ENCODE measurements at regions not wholly inside any gene's neighbourhood (a gene's known extent, or its start where the extent isn't known, plus 50 kb on each side); places are given as distances from the start of the nearest gene placed in this dataset.

- no peak for DNase-seq (ENCODE audit: low spot score)
- no peak for ATAC-seq (ENCODE audit: insufficient number of reproducible peaks, low FRiP score, low read depth)
- Histone ChIP-seq H3K4me3 (no peak overlapping the region), H3K36me3 (no peaks in the 10 kb centered on the region), H3K27me3 (replicated peaks; ENCODE audit: insufficient read depth) (no peaks in the 10 kb centered on the region), H3K4me1 (ENCODE audit: control insufficient read depth in 1 of 2, low read depth in 2 of 2) (no peaks in the 10 kb centered on the region), H3K27ac (no peak overlapping the region), H3K9me3 (no peaks in the 10 kb centered on the region)
- no peak for TF ChIP-seq CTCF (IDR thresholded peaks at IDR 0.05)
Observed at GRCh38 chr5:3186156-3186555, 409.5 kb upstream of the IRX1 start.

DNA sequence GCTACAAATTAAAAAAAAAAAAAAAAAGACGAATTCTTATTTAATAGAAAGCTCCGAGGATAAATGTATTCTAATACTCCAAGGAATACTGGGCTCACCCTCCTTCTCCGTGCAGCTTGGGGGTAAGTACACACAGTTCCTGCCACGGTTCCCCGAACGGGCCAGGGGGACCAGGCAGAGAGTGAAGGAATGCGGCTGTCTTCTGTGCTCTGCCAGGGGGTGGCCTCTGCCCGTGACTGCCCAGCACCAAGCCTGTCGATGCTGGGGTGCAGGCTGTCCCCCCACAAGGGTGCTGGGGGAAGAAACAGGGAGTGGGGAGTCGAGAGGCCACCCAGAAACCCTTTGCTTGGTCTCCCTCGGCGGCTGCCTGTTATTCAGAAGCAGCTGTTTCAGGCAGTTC, 410.1 kb upstream of the IRX1 start:
- TF ChIP-seq CTCF (IDR thresholded peaks at IDR 0.05) = no peak
- no peak for DNase-seq (ENCODE audit: low spot score)

GRCh38 chr5:3182133-3182876, 413.3 kb upstream of the IRX1 start:
- no peaks in the 10 kb centered on the region for H3K4me1 ChIP-seq (ENCODE audit: control insufficient read depth in 1 of 2, low read depth in 2 of 2)
- H3K36me3 ChIP-seq = no peaks in the 10 kb centered on the region
- DNase-seq (ENCODE audit: low spot score) = no peak
- no peak for ATAC-seq (ENCODE audit: insufficient number of reproducible peaks, low FRiP score, low read depth)
- no peak overlapping the region for H3K27ac ChIP-seq
- H3K27me3 ChIP-seq (replicated peaks; ENCODE audit: insufficient read depth) = no peaks in the 10 kb centered on the region
- no peaks in the 10 kb centered on the region for H3K9me3 ChIP-seq
- no peak for TF ChIP-seq CTCF (IDR thresholded peaks at IDR 0.05)
- H3K4me3 ChIP-seq = no peak overlapping the region

More for the DNA sequence above, 410.1 kb upstream of the IRX1 start:
- Histone ChIP-seq H3K36me3 (no peaks in the 10 kb centered on the region), H3K4me1 (ENCODE audit: control insufficient read depth in 1 of 2, low read depth in 2 of 2) (no peaks in the 10 kb centered on the region), H3K9me3 (no peaks in the 10 kb centered on the region), H3K27ac (no peak overlapping the region), H3K4me3 (no peak overlapping the region), H3K27me3 (replicated peaks; ENCODE audit: insufficient read depth) (no peaks in the 10 kb centered on the region)
- ATAC-seq (ENCODE audit: insufficient number of reproducible peaks, low FRiP score, low read depth) = no peak

GRCh38 chr5:3181671-3182070, 414.0 kb upstream of the IRX1 start:
- H3K27me3 ChIP-seq (replicated peaks; ENCODE audit: insufficient read depth) = no peaks in the 10 kb centered on the region

GRCh38 chr5:3180636-3181035, 415.0 kb upstream of the IRX1 start:
- no peaks in the 10 kb centered on the region for H3K27me3 ChIP-seq (replicated peaks; ENCODE audit: insufficient read depth)
- H3K4me3 ChIP-seq = no peak overlapping the region
- DNase-seq (ENCODE audit: low spot score) (no peak), ATAC-seq (ENCODE audit: insufficient number of reproducible peaks, low FRiP score, low read depth) (no peak)
- no peak for TF ChIP-seq CTCF (IDR thresholded peaks at IDR 0.05)
- H3K27ac ChIP-seq = no peak overlapping the region
- no peaks in the 10 kb centered on the region for H3K36me3 ChIP-seq
- no peaks in the 10 kb centered on the region for H3K9me3 ChIP-seq
- H3K4me1 ChIP-seq (ENCODE audit: control insufficient read depth in 1 of 2, low read depth in 2 of 2) = no peaks in the 10 kb centered on the region

More at GRCh38 chr5:3181671-3182070, 414.0 kb upstream of the IRX1 start:
- Histone ChIP-seq H3K9me3 (no peaks in the 10 kb centered on the region), H3K4me1 (ENCODE audit: control insufficient read depth in 1 of 2, low read depth in 2 of 2) (no peaks in the 10 kb centered on the region), H3K27ac (no peak overlapping the region), H3K36me3 (no peaks in the 10 kb centered on the region), H3K4me3 (no peak overlapping the region)
- TF ChIP-seq CTCF (IDR thresholded peaks at IDR 0.05) = no peak
- no peak for ATAC-seq (ENCODE audit: insufficient number of reproducible peaks, low FRiP score, low read depth)
- DNase-seq (ENCODE audit: low spot score) = no peak
